ENCODE measurements at regions not wholly inside any gene's neighbourhood (a gene's known extent, or its start where the extent isn't known, plus 50 kb on each side); places are given as distances from the start of the nearest gene placed in this dataset.

DNA sequence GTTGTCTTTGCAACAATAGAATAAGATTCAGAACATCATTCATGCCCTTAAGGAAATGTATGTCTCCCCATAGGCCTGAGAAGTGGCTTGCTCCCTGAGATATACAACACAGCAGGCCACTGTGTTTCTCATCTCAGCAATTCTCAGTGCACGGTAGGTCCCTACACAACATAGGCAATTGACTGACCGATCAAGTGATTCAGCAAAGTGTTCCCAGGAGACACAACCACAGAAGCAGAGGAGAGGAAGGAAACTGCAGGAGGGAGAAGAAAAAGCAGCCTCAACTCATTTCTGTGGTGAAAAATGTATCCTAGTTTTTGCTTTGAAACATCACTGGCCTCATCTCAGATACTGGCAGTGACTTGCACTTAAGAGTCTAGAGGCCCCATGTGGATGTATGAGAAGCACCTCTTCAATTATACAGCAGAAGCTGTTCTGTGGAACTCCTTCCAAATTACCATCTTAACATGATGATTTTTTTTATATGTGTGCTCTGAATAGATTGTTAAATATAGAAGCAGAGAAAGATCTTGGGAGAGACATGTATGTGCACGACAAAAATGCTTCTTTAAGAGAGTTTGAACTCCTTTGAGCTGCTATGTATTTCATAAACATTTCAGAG lies 306.8 kb downstream of the XPNPEP1 start:
- TF ChIP-seq CTCF (IDR thresholded peaks at IDR 0.05) (no peak), POLR2AphosphoS5 (IDR thresholded peaks at IDR 0.05; ENCODE audit: low read depth, low read length) (no peak), TCF7L2 (IDR thresholded peaks at IDR 0.05; ENCODE audit: low read depth, low read length) (no peak)

All from Panc1 (cell line).